Activated CD4-positive, alpha-beta T cell treated with anti-CD3 and anti-CD28 coated beads, Interleukin-2, amount 50 U/mL, for 4 hours (primary cell): ENCODE measurements at regions not wholly inside any gene's neighbourhood (a gene's known extent, or its start where the extent isn't known, plus 50 kb on each side); places are given as distances from the start of the nearest gene placed in this dataset.
"Not testable (repeated sequence)": the region's sequence is repeated elsewhere in the genome, so short reads cannot be mapped to it uniquely, and the experiment has no call there.

Experiments used
- DNase-seq, 2 experiments: peaks; one replicate each; pipeline ENCODE4 v3.0.0-alpha.2; 2020

GRCh38 chr21:43286196-43286595 is 117.4 kb downstream of the CRYAA start:
- no peak for DNase-seq

GRCh38 chr21:43284700-43285099 is 115.9 kb downstream of the CRYAA start:
- DNase-seq = no peak

GRCh38 chr21:43284238-43284637 is 115.4 kb downstream of the CRYAA start:
- no peak for DNase-seq

GRCh38 chr21:43283925-43284221 is 115.1 kb downstream of the CRYAA start:
- not testable (repeated sequence) for DNase-seq

- DNase-seq = no peak
Measured at GRCh38 chr21:43283136-43283924, 114.5 kb downstream of the CRYAA start.

- DNase-seq = no peak
Measured at GRCh38 chr21:43282358-43283120, 113.7 kb downstream of the CRYAA start.

GRCh38 chr21:43281661-43282357 is 113.0 kb downstream of the CRYAA start:
- no peak for DNase-seq

GRCh38 chr21:43280949-43281633 is 112.3 kb downstream of the CRYAA start:
- no peak for DNase-seq

- no peak for DNase-seq
Measured at GRCh38 chr21:43279578-43279894, 110.7 kb downstream of the CRYAA start.

- DNase-seq = no peak
Measured at GRCh38 chr21:43278766-43279577, 110.2 kb downstream of the CRYAA start.

- DNase-seq = no peak
Measured at GRCh38 chr21:43278359-43278758, 109.6 kb downstream of the CRYAA start.

- no peak for DNase-seq
Measured at GRCh38 chr21:43277481-43278351, 108.9 kb downstream of the CRYAA start.

GRCh38 chr21:43276811-43277210 is 108.0 kb downstream of the CRYAA start:
- no peak for DNase-seq

- no peak for DNase-seq
Measured at GRCh38 chr21:43275421-43276211, 106.8 kb downstream of the CRYAA start.

- no peak for DNase-seq
Measured at GRCh38 chr21:43274946-43275310, 106.1 kb downstream of the CRYAA start.

- no peak for DNase-seq
Measured at GRCh38 chr21:43274022-43274945, 105.5 kb downstream of the CRYAA start.

GRCh38 chr21:43273708-43274021 is 104.9 kb downstream of the CRYAA start:
- no peak for DNase-seq

- DNase-seq = no peak
Measured at GRCh38 chr21:43273016-43273707, 104.4 kb downstream of the CRYAA start.

- DNase-seq = no peak
Measured at GRCh38 chr21:43272591-43272990, 103.8 kb downstream of the CRYAA start.
